ENCODE measurements at regions not wholly inside any gene's neighbourhood (a gene's known extent, or its start where the extent isn't known, plus 50 kb on each side); places are given as distances from the start of the nearest gene placed in this dataset.
A peak's percentile ranks its signal among the peaks of the same experiment; 100 is the strongest.
"Not testable (repeated sequence)": the region's sequence is repeated elsewhere in the genome, so short reads cannot be mapped to it uniquely, and the experiment has no call there.

- DNase-seq, result no peak
Measured at GRCh38 chr7:27032839-27033238, 63.0 kb downstream of the HOXA1 start.

GRCh38 chr7:27031289-27032172 is 64.3 kb downstream of the HOXA1 start:
- DNase-seq, result peak; percentile 30

- no peak for DNase-seq
Measured at GRCh38 chr7:27030393-27031050, 65.3 kb downstream of the HOXA1 start.

- no peak for DNase-seq
Measured at GRCh38 chr7:27025270-27025669, 70.5 kb downstream of the HOXA1 start.

- DNase-seq, result no peak
Measured at GRCh38 chr7:27010068-27010467, 85.7 kb downstream of the HOXA1 start.

- no peak for DNase-seq
Measured at GRCh38 chr7:27000496-27000895, 95.3 kb downstream of the HOXA1 start.

GRCh38 chr7:26998284-26998683 is 97.5 kb downstream of the HOXA1 start:
- DNase-seq, result not testable (repeated sequence)

GRCh38 chr7:26995666-26996065 is 100.1 kb downstream of the HOXA1 start:
- DNase-seq, result no peak

GRCh38 chr7:26993816-26994810 is 101.7 kb downstream of the HOXA1 start:
- DNase-seq, result no peak

GRCh38 chr7:26992670-26993069 is 103.1 kb downstream of the HOXA1 start:
- no peak for DNase-seq

- no peak for DNase-seq
Measured at GRCh38 chr7:26991796-26992195, 104.0 kb downstream of the HOXA1 start.

GRCh38 chr7:26989897-26990670 is 105.7 kb downstream of the HOXA1 start:
- no peak for DNase-seq

GRCh38 chr7:26988836-26989374 is 106.9 kb downstream of the HOXA1 start:
- DNase-seq, result no peak

- no peak for DNase-seq
Measured at GRCh38 chr7:26987338-26987737, 108.5 kb downstream of the HOXA1 start.

- DNase-seq, result no peak
Measured at GRCh38 chr7:26978146-26978545, 113.8 kb upstream of the SKAP2 start.

GRCh38 chr7:26976840-26977239 is 112.5 kb upstream of the SKAP2 start:
- no peak for DNase-seq

- not testable (repeated sequence) for DNase-seq
Measured at GRCh38 chr7:26971924-26972323, 107.5 kb upstream of the SKAP2 start.

- DNase-seq, result no peak
Measured at GRCh38 chr7:26965724-26966123, 101.3 kb upstream of the SKAP2 start.

- DNase-seq, result no peak
Measured at GRCh38 chr7:26964156-26964808, 99.9 kb upstream of the SKAP2 start.

GRCh38 chr7:26959290-26959689 is 94.9 kb upstream of the SKAP2 start:
- no peak for DNase-seq

- no peak for DNase-seq
Measured at GRCh38 chr7:26958834-26959233, 94.4 kb upstream of the SKAP2 start.

All from GF-D8 (cell line).